RPMI8226 (cell line): ENCODE measurements at regions not wholly inside any gene's neighbourhood (a gene's known extent, or its start where the extent isn't known, plus 50 kb on each side); places are given as distances from the start of the nearest gene placed in this dataset.

ENCODE experiments used
- DNase-seq: peaks from one replicate; pipeline ENCODE4 v3.0.0-alpha.2; 2015

- DNase-seq, result no peak
Observed at GRCh38 chr2:226618875-226619605, 180.6 kb downstream of the IRS1 start.

- no peak for DNase-seq
Observed at GRCh38 chr2:226618544-226618874, 181.1 kb downstream of the IRS1 start.

- no peak for DNase-seq
Observed at GRCh38 chr2:226615891-226616290, 183.7 kb downstream of the IRS1 start.

- DNase-seq, result no peak
Observed at GRCh38 chr2:226611944-226612318, 187.7 kb downstream of the IRS1 start.

GRCh38 chr2:226611196-226611943, 188.2 kb downstream of the IRS1 start:
- DNase-seq, result no peak

GRCh38 chr2:226609366-226609765, 190.3 kb downstream of the IRS1 start:
- DNase-seq, result no peak

GRCh38 chr2:226608451-226608850, 191.2 kb downstream of the IRS1 start:
- DNase-seq, result no peak

GRCh38 chr2:226607379-226607778, 192.2 kb downstream of the IRS1 start:
- no peak for DNase-seq

- no peak for DNase-seq
Observed at GRCh38 chr2:226605642-226606041, 194.0 kb downstream of the IRS1 start.

- DNase-seq, result no peak
Observed at GRCh38 chr2:226603606-226604005, 196.0 kb downstream of the IRS1 start.

- no peak for DNase-seq
Observed at GRCh38 chr2:226601881-226602662, 197.5 kb downstream of the IRS1 start.

GRCh38 chr2:226600802-226601201, 198.8 kb downstream of the IRS1 start:
- no peak for DNase-seq

- DNase-seq, result no peak
Observed at GRCh38 chr2:226600184-226600583, 199.4 kb downstream of the IRS1 start.

- no peak for DNase-seq
Observed at GRCh38 chr2:226589043-226589442, 210.6 kb downstream of the IRS1 start.

- DNase-seq, result no peak
Observed at GRCh38 chr2:226585130-226585561, 214.5 kb downstream of the IRS1 start.

GRCh38 chr2:226584518-226585055, 215.0 kb downstream of the IRS1 start:
- DNase-seq, result no peak

GRCh38 chr2:226583715-226584114, 215.9 kb downstream of the IRS1 start:
- DNase-seq, result no peak

- no peak for DNase-seq
Observed at GRCh38 chr2:226581661-226582060, 218.0 kb downstream of the IRS1 start.

GRCh38 chr2:226581004-226581403, 218.6 kb downstream of the IRS1 start:
- DNase-seq, result no peak

- no peak for DNase-seq
Observed at GRCh38 chr2:226580403-226580802, 219.2 kb downstream of the IRS1 start.

GRCh38 chr2:226579519-226579918, 220.1 kb downstream of the IRS1 start:
- DNase-seq, result no peak

- no peak for DNase-seq
Observed at GRCh38 chr2:226578879-226579278, 220.7 kb downstream of the IRS1 start.

- no peak for DNase-seq
Observed at GRCh38 chr2:226578373-226578772, 221.2 kb downstream of the IRS1 start.

GRCh38 chr2:226575928-226576327, 223.7 kb downstream of the IRS1 start:
- no peak for DNase-seq
